HCT116 (cell line): ENCODE measurements at regions not wholly inside any gene's neighbourhood (a gene's known extent, or its start where the extent isn't known, plus 50 kb on each side); places are given as distances from the start of the nearest gene placed in this dataset.

ENCODE experiments used
- ATAC-seq: fragments of 200-7000 bp; cut with Tn5 transposase; 2 replicates; pipeline ENCODE4 v1.9.1; 2020; ENCODE audit warnings: mild to moderate bottlenecking, moderate library complexity
- BruUV-seq: library from RNA; stranded (reverse); fragments of 400-500 nt; replicated peaks from 2 replicates; lab custom pipeline; 2021; lab: Mats Ljungman, UMichigan
- CTCF ChIA-PET: fragments of 300-600 bp; sonication (Branson Sonifier 250); formaldehyde crosslinking; loops from one replicate; lab custom pipeline; 2021; ENCODE audit warnings: antibody characterized with exemption; lab: Charles Lee
- POLR2A ChIA-PET: fragments of 300-600, 350-600 bp; sonication (Branson Sonifier 250); formaldehyde crosslinking; loops from one replicate; lab custom pipeline; 2021; ENCODE audit warnings: antibody characterized with exemption; lab: Charles Lee
- RAD21 ChIA-PET, 2 experiments: fragments of 300-600 bp; sonication (Branson Sonifier 250); formaldehyde crosslinking; loops; one replicate each; lab custom pipeline; 2023; ENCODE audit warnings: low total read pairs in 2 of 2; ENCODE audit not compliant: uncharacterized antibody in 2 of 2, unreplicated experiment in 2 of 2, low non-redundant PET in 1 of 2; lab: Charles Lee
- DNase-seq: peaks from one replicate; pipeline ENCODE4 v3.0.0-alpha.2; 2010; ENCODE audit warnings: low read depth, low spot score
- H2AFZ ChIP-seq: fragments of 200-600 bp; shearing (Covaris generic), sonication (generic); 2 replicates; pipeline ENCODE4 v1.6.1; 2017; ENCODE audit warnings: low read depth, mixed run types, mixed read lengths, antibody characterized with exemption, low read length; ENCODE audit not compliant: poor library complexity, severe bottlenecking
- H3K27ac ChIP-seq: 2 replicates; pipeline ENCODE4 v1.5.1; 2012; ENCODE audit warnings: low read depth, low read length
- H3K27me3 ChIP-seq: fragments of 200-600 bp; sonication (generic); 2 replicates; pipeline ENCODE4 v1.6.1; 2016; ENCODE audit warnings: mixed run types, low read length, mixed read lengths; ENCODE audit not compliant: insufficient read depth
- H3K36me3 ChIP-seq, 2 experiments: fragments of 200-500 bp in 1 of 2; fragments of 200-600 bp in 1 of 2; sonication (Bioruptor generic) in 1 of 2; sonication (generic) in 1 of 2; 2 replicates each; pipeline versions ENCODE4 v1.5.1 to v1.6.1; 2014 to 2016; ENCODE audit warnings: low read length in 2 of 2, inconsistent platforms in 1 of 2, mixed read lengths in 1 of 2, mixed run types in 1 of 2; ENCODE audit not compliant: insufficient read depth in 2 of 2, control insufficient read depth in 1 of 2
- H3K4me1 ChIP-seq, 2 experiments: fragments of 200-600 bp in 1 of 2; sonication (generic) in 1 of 2; 2 replicates each; pipeline versions ENCODE4 v1.5.1 to v1.6.1; 2012 to 2017; ENCODE audit warnings: low read length in 2 of 2, inconsistent platforms in 1 of 2, mild to moderate bottlenecking in 1 of 2, mixed read lengths in 1 of 2, mixed run types in 1 of 2, moderate library complexity in 1 of 2; ENCODE audit not compliant: insufficient read depth in 2 of 2, control insufficient read depth in 1 of 2
- H3K4me2 ChIP-seq: fragments of 200-600 bp; sonication (generic); 2 replicates; pipeline ENCODE4 v1.6.1; 2017; ENCODE audit warnings: mixed run types, low read length, mixed read lengths
- H3K4me3 ChIP-seq, 2 experiments: fragments of 200-600 bp in 1 of 2; sonication (generic) in 1 of 2; replicated peaks in 1 of 2; 2 replicates each; pipeline ENCODE4 v1.5.1; 2011 to 2016; ENCODE audit warnings: low read length in 2 of 2, control low read depth in 1 of 2, low read depth in 1 of 2, mild to moderate bottlenecking in 1 of 2, mixed read lengths in 1 of 2, mixed run types in 1 of 2
- H3K79me2 ChIP-seq: fragments of 200-600 bp; sonication (generic); 2 replicates; pipeline ENCODE4 v1.6.1; 2017; ENCODE audit warnings: mild to moderate bottlenecking, mixed run types, low read length, moderate library complexity, mixed read lengths; ENCODE audit not compliant: insufficient read depth
- H3K9ac ChIP-seq: fragments of 200-600 bp; sonication (generic); 2 replicates; pipeline ENCODE4 v1.6.1; 2016; ENCODE audit warnings: low read length, mixed read lengths
- H3K9me2 ChIP-seq: fragments of 200-600 bp; sonication (generic), shearing (Covaris generic); 2 replicates; pipeline ENCODE4 v1.6.1; 2017; ENCODE audit warnings: mixed run types, mild to moderate bottlenecking, moderate library complexity; ENCODE audit not compliant: insufficient read depth
- H3K9me3 ChIP-seq, 2 experiments: fragments of 200-500 bp in 1 of 2; fragments of 200-600 bp in 1 of 2; sonication (Bioruptor generic) in 1 of 2; sonication (generic) in 1 of 2; 2 replicates each; pipeline ENCODE4 v1.6.1; 2014 to 2017; ENCODE audit warnings: low read length in 2 of 2, mixed read lengths in 2 of 2, inconsistent platforms in 1 of 2, low read depth in 1 of 2, mild to moderate bottlenecking in 1 of 2, mixed run types in 1 of 2, moderate library complexity in 1 of 2; ENCODE audit not compliant: control insufficient read depth in 1 of 2, insufficient read depth in 1 of 2
- H4K20me1 ChIP-seq: fragments of 200-600 bp; sonication (generic), shearing (Covaris generic); 2 replicates; pipeline ENCODE4 v1.6.1; 2017; ENCODE audit warnings: mixed run types, mild to moderate bottlenecking, moderate library complexity; ENCODE audit not compliant: insufficient read depth
- EGR1 ChIP-seq: IDR thresholded peaks from 2 replicates; pipeline ENCODE4 v1.6.1; 2012; ENCODE audit warnings: low read depth
- ELF1 ChIP-seq: IDR thresholded peaks from 2 replicates; pipeline ENCODE4 v1.6.1; 2012; ENCODE audit warnings: low read depth, borderline replicate concordance
- EZH2phosphoT487 ChIP-seq: fragments of 200-600 bp; IDR thresholded peaks from 2 replicates; pipeline ENCODE4 v1.6.1; 2018; ENCODE audit warnings: antibody characterized with exemption, borderline replicate concordance
- TCF7L2 ChIP-seq: IDR thresholded peaks from 2 replicates; pipeline ENCODE4 v1.7.0; 2011; ENCODE audit warnings: borderline replicate concordance, inconsistent platforms; ENCODE audit not compliant: insufficient read depth, insufficient read length; ENCODE audit errors: extremely low read depth
- ZBTB33 ChIP-seq: IDR thresholded peaks from 2 replicates; pipeline ENCODE4 v1.6.1; 2011; ENCODE audit warnings: mild to moderate bottlenecking, low read length, moderate library complexity; ENCODE audit not compliant: insufficient replicate concordance; ENCODE audit errors: extremely low read depth
- intact Hi-C: fragments of 100-400 bp; cut with micrococcal nuclease; formaldehyde crosslinking; loops from 2 replicates; pipeline ENCODE4 v1.10.0; 2022
- TF ChIP-seq, protein P1 (sequence below): IDR thresholded peaks from 2 replicates; pipeline ENCODE4 v1.6.1; 2012

DNA sequence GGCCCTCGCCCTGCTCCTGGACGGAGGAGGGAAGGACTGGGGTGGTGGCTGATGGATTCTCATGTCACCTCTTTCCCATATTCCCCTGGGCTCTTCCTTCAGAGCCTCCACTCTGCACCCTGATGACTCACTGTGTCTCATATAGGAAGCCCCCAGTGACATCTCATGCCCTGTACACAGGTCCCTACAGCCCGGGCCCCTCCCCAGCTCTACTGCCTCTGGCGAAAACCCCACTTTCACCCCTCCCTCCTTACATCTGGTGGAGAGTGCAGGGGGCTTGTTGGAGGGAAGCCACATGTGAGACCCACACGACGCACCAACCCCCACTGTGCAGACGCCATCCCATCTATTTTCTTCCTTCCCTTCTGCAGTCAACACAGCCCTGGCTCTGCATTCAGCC lies 72.8 kb upstream of the ZNF479 start:
- ATAC-seq (no peak), DNase-seq (no peak)
- Histone ChIP-seq H3K27me3 (no peaks in the 10 kb centered on the region), H3K36me3 (no peaks in the 10 kb centered on the region), H3K9me2 (no peaks in the 10 kb centered on the region), H3K9me3 (peaks cover 0 to 12% of the 10 kb centered on the region in 2 experiments; a peak in 2 of 4 replicates), H3K79me2 (no peaks in the 10 kb centered on the region), H3K4me2 (no peak overlapping the region), H3K27ac (no peak overlapping the region), H3K4me3 (no peak overlapping the region), H3K4me1 (no peaks in the 10 kb centered on the region), H2AFZ (no peak overlapping the region), H3K9ac (no peak overlapping the region), H4K20me1 (no peaks in the 10 kb centered on the region)
- TF ChIP-seq TCF7L2 (no peak), ZBTB33 (no peak), ELF1 (no peak), EZH2phosphoT487 (no peak)
- TF ChIP-seq, protein P1, sequence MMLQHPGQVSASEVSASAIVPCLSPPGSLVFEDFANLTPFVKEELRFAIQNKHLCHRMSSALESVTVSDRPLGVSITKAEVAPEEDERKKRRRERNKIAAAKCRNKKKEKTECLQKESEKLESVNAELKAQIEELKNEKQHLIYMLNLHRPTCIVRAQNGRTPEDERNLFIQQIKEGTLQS: no peak
- ChIA-PET RAD21 (no interaction called here), POLR2A (no interaction called here), CTCF (no interaction called here)
- no TSS peak for BruUV-seq
- intact Hi-C loops: no loop called here

DNA sequence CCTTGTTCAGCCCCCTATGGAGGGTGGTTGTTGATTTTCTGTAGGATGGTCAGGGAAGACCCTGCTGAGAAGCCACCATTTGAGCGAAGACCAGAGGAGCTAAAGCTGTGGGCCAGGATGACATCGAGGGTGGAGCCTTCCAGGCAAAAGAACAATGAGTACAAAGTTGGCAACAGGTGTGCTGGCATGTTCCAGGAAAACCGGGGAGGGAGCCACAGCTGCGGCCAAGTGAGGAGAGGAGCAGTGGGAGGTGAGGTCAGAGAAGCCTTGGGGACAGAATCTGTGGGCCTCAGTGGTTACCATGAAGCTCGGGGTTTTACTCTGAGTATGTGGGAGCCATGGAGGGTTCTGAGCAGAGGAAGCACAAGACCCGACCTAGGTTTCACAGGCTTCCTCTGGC lies 75.6 kb upstream of the ZNF479 start:
- DNase-seq (no peak), ATAC-seq (no peak)
- TF ChIP-seq EGR1: no peak
- no peaks in the 10 kb centered on the region for H3K4me1 ChIP-seq
- POLR2A ChIA-PET: no interaction called here
- RAD21 ChIA-PET: no interaction called here
- H3K27ac ChIP-seq: no peak overlapping the region
- no peaks in the 10 kb centered on the region for H3K36me3 ChIP-seq
- H4K20me1 ChIP-seq: no peaks in the 10 kb centered on the region
- intact Hi-C loops: no loop called here
- no TSS peak for BruUV-seq
- CTCF ChIA-PET: no interaction called here
- H3K27me3 ChIP-seq: no peaks in the 10 kb centered on the region
- H3K79me2 ChIP-seq: no peaks in the 10 kb centered on the region
- H3K4me2 ChIP-seq: no peak overlapping the region
- no peak overlapping the region for H3K9ac ChIP-seq
- H3K9me3 ChIP-seq: peaks cover 0 to 2% of the 10 kb centered on the region in 2 experiments; a peak in 2 of 4 replicates
- H3K9me2 ChIP-seq: no peaks in the 10 kb centered on the region
- no peak overlapping the region for H2AFZ ChIP-seq
- H3K4me3 ChIP-seq: no peak overlapping the region
